Ishikawa (cell line): ENCODE measurements at regions not wholly inside any gene's neighbourhood (a gene's known extent, or its start where the extent isn't known, plus 50 kb on each side); places are given as distances from the start of the nearest gene placed in this dataset.

Source experiments
- CEBPB ChIP-seq: IDR thresholded peaks from 2 replicates; pipeline ENCODE4 v1.6.1; 2012
- CREB1 ChIP-seq: IDR thresholded peaks from 2 replicates; pipeline ENCODE4 v1.6.1; 2012; ENCODE audit warnings: low read depth
- EGR1 ChIP-seq: IDR thresholded peaks from 2 replicates; pipeline ENCODE4 v1.6.1; 2012
- EP300 ChIP-seq: IDR thresholded peaks from 2 replicates; pipeline ENCODE4 v1.6.1; 2012; ENCODE audit warnings: borderline replicate concordance
- FOXM1 ChIP-seq: IDR thresholded peaks from 2 replicates; pipeline ENCODE4 v1.6.1; 2012; ENCODE audit warnings: low read depth, borderline replicate concordance
- NFIC ChIP-seq: IDR thresholded peaks from 2 replicates; pipeline ENCODE4 v1.6.1; 2012
- RAD21 ChIP-seq: IDR thresholded peaks from 2 replicates; pipeline ENCODE4 v1.6.1; 2012; ENCODE audit warnings: low read depth
- REST ChIP-seq: IDR thresholded peaks from 2 replicates; pipeline ENCODE4 v1.6.1; 2012; ENCODE audit warnings: low read depth, mild to moderate bottlenecking
- TAF1 ChIP-seq: IDR thresholded peaks from 2 replicates; pipeline ENCODE4 v1.6.1; 2012; ENCODE audit warnings: low read depth, mild to moderate bottlenecking
- TCF12 ChIP-seq: IDR thresholded peaks from 2 replicates; pipeline ENCODE4 v1.6.1; 2012; ENCODE audit warnings: low read depth
- TEAD4 ChIP-seq: IDR thresholded peaks from 2 replicates; pipeline ENCODE4 v1.6.1; 2012
- USF1 ChIP-seq: IDR thresholded peaks from 2 replicates; pipeline ENCODE4 v1.6.1; 2012
- YY1 ChIP-seq: IDR thresholded peaks from 2 replicates; pipeline ENCODE4 v1.6.1; 2012; ENCODE audit warnings: low read depth
- ZBTB7A ChIP-seq: IDR thresholded peaks from 2 replicates; pipeline ENCODE4 v1.6.1; 2012; ENCODE audit warnings: low read depth
- TF ChIP-seq, protein P1 (sequence below): IDR thresholded peaks from 2 replicates; pipeline ENCODE4 v1.6.1; 2012

GRCh38 chr22:48710410-48710809 lies 1117.3 kb downstream of the BRD1 start:
- TF ChIP-seq EGR1 (no peak), USF1 (no peak), NFIC (no peak), TCF12 (no peak), CREB1 (no peak), YY1 (no peak), CEBPB (no peak), ZBTB7A (no peak), REST (no peak), TAF1 (no peak), FOXM1 (no peak), RAD21 (no peak), TEAD4 (no peak), EP300 (no peak)
- TF ChIP-seq, protein P1, sequence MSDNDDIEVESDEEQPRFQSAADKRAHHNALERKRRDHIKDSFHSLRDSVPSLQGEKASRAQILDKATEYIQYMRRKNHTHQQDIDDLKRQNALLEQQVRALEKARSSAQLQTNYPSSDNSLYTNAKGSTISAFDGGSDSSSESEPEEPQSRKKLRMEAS: no peak

DNA sequence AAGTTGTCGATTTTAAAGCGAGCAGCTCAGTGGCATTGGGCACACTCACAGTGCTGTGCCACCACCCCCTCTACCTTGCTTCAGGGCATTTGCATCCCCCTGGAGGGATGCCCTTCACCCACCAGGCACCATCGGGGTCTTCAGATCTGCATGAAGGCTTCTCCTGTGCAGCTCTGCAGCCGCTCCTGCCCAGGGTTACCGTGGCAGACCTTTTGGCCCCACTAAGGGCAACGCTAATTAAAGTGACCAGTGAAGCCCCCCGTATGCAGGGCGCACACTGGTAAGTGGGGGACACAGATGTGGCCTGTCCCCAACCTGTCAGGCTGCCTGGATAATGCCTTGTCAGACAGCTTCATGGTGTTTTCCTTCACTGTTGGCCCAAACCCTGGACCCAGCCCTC lies 1117.7 kb downstream of the BRD1 start:
- TF ChIP-seq, protein P1: no peak
- TF ChIP-seq ZBTB7A: no peak
- no peak for TF ChIP-seq EGR1
- no peak for TF ChIP-seq NFIC
- TF ChIP-seq YY1: no peak
- TF ChIP-seq EP300: no peak
- TF ChIP-seq REST: no peak
- no peak for TF ChIP-seq USF1
- TF ChIP-seq CREB1: no peak
- TF ChIP-seq RAD21: no peak
- no peak for TF ChIP-seq TEAD4
- no peak for TF ChIP-seq CEBPB
- no peak for TF ChIP-seq TCF12
- no peak for TF ChIP-seq FOXM1
- TF ChIP-seq TAF1: no peak

- TF ChIP-seq CEBPB: no peak
- no peak for TF ChIP-seq REST
- no peak for TF ChIP-seq RAD21
- TF ChIP-seq YY1: no peak
- no peak for TF ChIP-seq EGR1
- TF ChIP-seq ZBTB7A: no peak
- TF ChIP-seq, protein P1: no peak
- no peak for TF ChIP-seq TEAD4
- TF ChIP-seq NFIC: no peak
- TF ChIP-seq USF1: no peak
- no peak for TF ChIP-seq CREB1
- TF ChIP-seq EP300: no peak
Measured at GRCh38 chr22:48709453-48709852, 1118.2 kb downstream of the BRD1 start.

DNA sequence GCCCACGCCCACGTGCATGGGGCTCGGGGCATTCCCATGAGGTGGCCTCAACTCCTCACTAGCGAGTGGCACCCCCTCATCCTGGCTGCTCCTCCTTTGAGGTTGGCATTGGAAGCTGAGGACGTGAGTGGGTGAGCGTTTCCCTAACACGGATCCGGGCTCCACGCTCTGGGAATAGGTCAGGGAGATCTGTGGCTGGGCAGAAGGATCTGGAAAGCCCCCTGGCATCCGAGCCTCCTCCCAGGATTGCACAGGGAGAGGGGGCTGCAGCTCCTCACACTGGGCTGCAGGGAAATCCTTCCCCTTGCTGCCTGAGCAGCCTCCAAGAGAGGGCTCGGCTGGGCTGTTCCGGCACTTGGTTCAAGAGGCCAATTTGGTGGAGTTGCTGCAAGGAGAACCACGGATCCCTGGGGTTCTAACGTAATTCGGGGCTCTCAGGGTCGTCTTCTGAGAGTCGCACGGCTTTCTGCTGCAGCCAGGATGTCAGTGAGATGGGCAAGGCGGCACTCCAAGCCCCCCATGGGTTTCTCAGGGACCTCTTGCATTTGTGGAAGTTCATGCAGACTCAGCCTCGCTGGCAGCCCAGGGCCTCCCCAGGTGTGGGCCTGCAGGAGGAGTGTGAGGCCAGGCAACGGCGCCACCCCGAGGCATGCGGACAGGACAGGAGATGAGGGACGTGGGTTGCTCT lies 1119.0 kb downstream of the BRD1 start:
- no peak for TF ChIP-seq TAF1
- no peak for TF ChIP-seq EGR1
- TF ChIP-seq, protein P1: no peak
- TF ChIP-seq REST: no peak
- TF ChIP-seq FOXM1: no peak
- TF ChIP-seq EP300: no peak
- TF ChIP-seq CEBPB: no peak
- TF ChIP-seq USF1: no peak
- TF ChIP-seq CREB1: no peak
- no peak for TF ChIP-seq RAD21
- no peak for TF ChIP-seq NFIC
- no peak for TF ChIP-seq TCF12
- no peak for TF ChIP-seq ZBTB7A
- no peak for TF ChIP-seq TEAD4
- TF ChIP-seq YY1: no peak
